ENCODE measurements at regions not wholly inside any gene's neighbourhood (a gene's known extent, or its start where the extent isn't known, plus 50 kb on each side); places are given as distances from the start of the nearest gene placed in this dataset.
"Not testable (repeated sequence)": the region's sequence is repeated elsewhere in the genome, so short reads cannot be mapped to it uniquely, and the experiment has no call there.

- no peak for TF ChIP-seq CTCF (IDR thresholded peaks at IDR 0.05)
- DNase-seq (ENCODE audit: low spot score) = no peak
- no peak for ATAC-seq (ENCODE audit: low FRiP score)
Observed at GRCh38 chr6:22132656-22133055, 164.2 kb downstream of the PRL start.

GRCh38 chr6:22133357-22133756 lies 163.5 kb downstream of the PRL start:
- TF ChIP-seq CTCF (IDR thresholded peaks at IDR 0.05) = no peak
- DNase-seq (ENCODE audit: low spot score) (no peak), ATAC-seq (ENCODE audit: low FRiP score) (no peak)

- no peak for ATAC-seq (ENCODE audit: low FRiP score)
- no peak for TF ChIP-seq CTCF (IDR thresholded peaks at IDR 0.05)
- DNase-seq (ENCODE audit: low spot score) = no peak
Observed at GRCh38 chr6:22134308-22134707, 162.5 kb downstream of the PRL start.

- TF ChIP-seq CTCF (IDR thresholded peaks at IDR 0.05) = no peak
- ATAC-seq (ENCODE audit: low FRiP score) (no peak), DNase-seq (ENCODE audit: low spot score) (no peak)
Observed at GRCh38 chr6:22135395-22135794, 161.4 kb downstream of the PRL start.

- DNase-seq (ENCODE audit: low spot score); ATAC-seq (ENCODE audit: low FRiP score): not testable (repeated sequence)
Observed at GRCh38 chr6:22140736-22141135, 156.1 kb downstream of the PRL start.

- TF ChIP-seq CTCF (IDR thresholded peaks at IDR 0.05) = no peak
- ATAC-seq (ENCODE audit: low FRiP score) (no peak), DNase-seq (ENCODE audit: low spot score) (no peak)
Observed at GRCh38 chr6:22141241-22141745, 155.5 kb downstream of the PRL start.

GRCh38 chr6:22142856-22143255 lies 154.0 kb downstream of the PRL start:
- no peak for ATAC-seq (ENCODE audit: low FRiP score)
- DNase-seq (ENCODE audit: low spot score) = no peak
- TF ChIP-seq CTCF (IDR thresholded peaks at IDR 0.05) = no peak

GRCh38 chr6:22145376-22145775 lies 151.5 kb downstream of the PRL start:
- no peak for ATAC-seq (ENCODE audit: low FRiP score)
- no peak for TF ChIP-seq CTCF (IDR thresholded peaks at IDR 0.05)

More at GRCh38 chr6:22145376-22145775, 151.5 kb downstream of the PRL start:
- no peak for DNase-seq (ENCODE audit: low spot score)

Data from omental fat pad (tissue), 3 donors.